ENCODE measurements at regions not wholly inside any gene's neighbourhood (a gene's known extent, or its start where the extent isn't known, plus 50 kb on each side); places are given as distances from the start of the nearest gene placed in this dataset.
"Not testable (repeated sequence)": the region's sequence is repeated elsewhere in the genome, so short reads cannot be mapped to it uniquely, and the experiment has no call there.

GRCh38 chr5:111635916-111636570, 121.0 kb downstream of the NREP start:
- no peak overlapping the region for H3K27ac ChIP-seq (ENCODE audit: low read depth in 2 of 2, low read length in 1 of 2)

GRCh38 chr5:111635151-111635902, 121.7 kb downstream of the NREP start:
- no peak overlapping the region for H3K27ac ChIP-seq (ENCODE audit: low read depth in 2 of 2, low read length in 1 of 2)
- no peaks in the 10 kb centered on the region for H3K27me3 ChIP-seq (ENCODE audit: control insufficient read depth in 1 of 2, insufficient read depth in 2 of 2, low read length in 2 of 2)
- H3K36me3 ChIP-seq (ENCODE audit: control insufficient read depth in 2 of 2, insufficient read depth in 2 of 2, low read length in 1 of 2), result no peaks in the 10 kb centered on the region
- H3K9me3 ChIP-seq (ENCODE audit: control insufficient read depth in 2 of 2, insufficient read depth in 1 of 2, low read depth in 1 of 2, low read length in 1 of 2), result peaks cover 3 to 7% of the 10 kb centered on the region in 2 donors
- H3K4me3 ChIP-seq (ENCODE audit: low read depth in 1 of 2, low read length in 2 of 2), result no peak overlapping the region
- H3K4me1 ChIP-seq (ENCODE audit: control insufficient read depth in 2 of 2, insufficient read depth in 2 of 2, low read length in 1 of 2), result no peaks in the 10 kb centered on the region
- WGBS, 2 donors, result 28 to 41% methylated on average over 7 of the region's 7 CpGs

More at GRCh38 chr5:111635916-111636570, 121.0 kb downstream of the NREP start:
- H3K36me3 ChIP-seq (ENCODE audit: control insufficient read depth in 2 of 2, insufficient read depth in 2 of 2, low read length in 1 of 2), result no peaks in the 10 kb centered on the region
- no peaks in the 10 kb centered on the region for H3K27me3 ChIP-seq (ENCODE audit: control insufficient read depth in 1 of 2, insufficient read depth in 2 of 2, low read length in 2 of 2)
- WGBS, 2 donors, result 35 to 39% methylated on average over 3 of the region's 3 CpGs
- peaks cover 3 to 7% of the 10 kb centered on the region in 2 donors for H3K9me3 ChIP-seq (ENCODE audit: control insufficient read depth in 2 of 2, insufficient read depth in 1 of 2, low read depth in 1 of 2, low read length in 1 of 2)
- no peak overlapping the region for H3K4me3 ChIP-seq (ENCODE audit: low read depth in 1 of 2, low read length in 2 of 2)
- no peaks in the 10 kb centered on the region for H3K4me1 ChIP-seq (ENCODE audit: control insufficient read depth in 2 of 2, insufficient read depth in 2 of 2, low read length in 1 of 2)

DNA sequence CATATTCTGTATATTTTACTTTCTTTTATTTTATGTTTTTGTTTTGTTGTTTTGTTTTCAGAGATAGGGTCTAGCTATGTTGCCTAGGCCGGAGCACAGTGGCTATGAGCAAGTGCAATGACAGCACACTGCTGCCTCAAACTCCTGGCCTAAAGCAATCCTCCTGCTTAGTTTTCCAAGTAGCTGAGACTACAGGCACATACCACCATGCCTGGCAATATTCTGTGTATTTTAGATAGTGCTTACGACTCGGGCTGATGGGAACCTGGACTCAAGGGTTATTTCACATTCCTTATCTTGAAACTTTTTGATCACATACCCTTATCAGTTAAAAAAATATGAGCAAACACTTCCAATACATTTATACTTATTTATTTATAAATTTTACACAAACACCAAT, 119.0 kb upstream of the STARD4 start:
- H3K27me3 ChIP-seq (ENCODE audit: control insufficient read depth in 1 of 2, insufficient read depth in 2 of 2, low read length in 2 of 2), result no peaks in the 10 kb centered on the region
- no peaks in the 10 kb centered on the region for H3K36me3 ChIP-seq (ENCODE audit: control insufficient read depth in 2 of 2, insufficient read depth in 2 of 2, low read length in 1 of 2)
- peaks cover 0 to 3% of the 10 kb centered on the region in 2 donors for H3K9me3 ChIP-seq (ENCODE audit: control insufficient read depth in 2 of 2, insufficient read depth in 1 of 2, low read depth in 1 of 2, low read length in 1 of 2)
- no peaks in the 10 kb centered on the region for H3K4me1 ChIP-seq (ENCODE audit: control insufficient read depth in 2 of 2, insufficient read depth in 2 of 2, low read length in 1 of 2)
- H3K27ac ChIP-seq (ENCODE audit: low read depth in 2 of 2, low read length in 1 of 2), result no peak overlapping the region
- WGBS, 2 donors, result 81 to 89% methylated on average over 3 of the region's 3 CpGs
- H3K4me3 ChIP-seq (ENCODE audit: low read depth in 1 of 2, low read length in 2 of 2), result no peak overlapping the region

- no peak overlapping the region for H3K27ac ChIP-seq (ENCODE audit: low read depth in 2 of 2, low read length in 1 of 2)
- peaks cover 0 to 3% of the 10 kb centered on the region in 2 donors for H3K9me3 ChIP-seq (ENCODE audit: control insufficient read depth in 2 of 2, insufficient read depth in 1 of 2, low read depth in 1 of 2, low read length in 1 of 2)
- H3K4me3 ChIP-seq (ENCODE audit: low read depth in 1 of 2, low read length in 2 of 2), result no peak overlapping the region
- no peaks in the 10 kb centered on the region for H3K27me3 ChIP-seq (ENCODE audit: control insufficient read depth in 1 of 2, insufficient read depth in 2 of 2, low read length in 2 of 2)
- H3K36me3 ChIP-seq (ENCODE audit: control insufficient read depth in 2 of 2, insufficient read depth in 2 of 2, low read length in 1 of 2), result no peaks in the 10 kb centered on the region
- H3K4me1 ChIP-seq (ENCODE audit: control insufficient read depth in 2 of 2, insufficient read depth in 2 of 2, low read length in 1 of 2), result no peaks in the 10 kb centered on the region
Measured at GRCh38 chr5:111628901-111629300, 116.6 kb upstream of the STARD4 start.

- Histone ChIP-seq H3K9me3 (ENCODE audit: control insufficient read depth in 2 of 2, insufficient read depth in 1 of 2, low read depth in 1 of 2, low read length in 1 of 2) (peaks cover 0 to 3% of the 10 kb centered on the region in 2 donors), H3K27me3 (ENCODE audit: control insufficient read depth in 1 of 2, insufficient read depth in 2 of 2, low read length in 2 of 2) (no peaks in the 10 kb centered on the region), H3K27ac (ENCODE audit: low read depth in 2 of 2, low read length in 1 of 2) (no peak overlapping the region), H3K4me3 (ENCODE audit: low read depth in 1 of 2, low read length in 2 of 2) (no peak overlapping the region), H3K4me1 (ENCODE audit: control insufficient read depth in 2 of 2, insufficient read depth in 2 of 2, low read length in 1 of 2) (no peaks in the 10 kb centered on the region), H3K36me3 (ENCODE audit: control insufficient read depth in 2 of 2, insufficient read depth in 2 of 2, low read length in 1 of 2) (no peaks in the 10 kb centered on the region)
- WGBS, 2 donors, result 87 to 91% methylated on average over 3 of the region's 3 CpGs
Measured at GRCh38 chr5:111627862-111628261, 115.5 kb upstream of the STARD4 start.

DNA sequence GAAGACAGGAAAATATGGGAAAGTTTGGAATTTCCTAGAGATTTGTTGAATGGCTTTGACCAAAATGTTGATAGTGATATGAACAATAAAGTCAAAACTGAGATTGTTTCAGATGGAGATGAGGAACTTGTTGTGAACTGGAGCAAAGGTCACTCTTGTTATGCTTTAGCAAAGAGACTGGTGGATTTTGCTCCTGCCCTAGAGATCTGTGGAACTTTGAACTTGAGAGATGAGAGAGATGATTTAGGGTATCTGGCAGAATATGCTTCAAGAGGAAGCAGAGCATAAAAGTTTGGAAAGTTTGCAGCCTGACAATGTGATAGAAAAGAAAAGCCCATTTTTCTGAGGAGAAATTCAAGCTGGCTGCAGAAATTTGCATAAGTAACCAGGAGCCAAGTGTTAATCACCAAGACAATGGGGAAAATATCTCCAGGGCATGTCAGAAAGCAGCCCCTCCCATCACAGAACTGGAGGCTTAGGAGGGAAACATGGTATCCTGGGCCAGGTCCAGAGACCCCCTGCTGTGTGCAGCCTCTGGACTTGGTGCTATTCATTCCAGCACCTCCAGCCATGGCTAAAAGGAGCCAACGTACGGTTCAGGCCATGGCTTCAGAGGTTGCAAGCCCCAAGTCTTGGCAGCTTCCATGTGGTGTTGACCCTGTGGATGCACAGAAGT, 114.3 kb upstream of the STARD4 start:
- Histone ChIP-seq H3K4me3 (ENCODE audit: low read depth in 1 of 2, low read length in 2 of 2) (no peak overlapping the region), H3K4me1 (ENCODE audit: control insufficient read depth in 2 of 2, insufficient read depth in 2 of 2, low read length in 1 of 2) (no peaks in the 10 kb centered on the region), H3K9me3 (ENCODE audit: control insufficient read depth in 2 of 2, insufficient read depth in 1 of 2, low read depth in 1 of 2, low read length in 1 of 2) (peaks cover 0 to 3% of the 10 kb centered on the region in 2 donors), H3K36me3 (ENCODE audit: control insufficient read depth in 2 of 2, insufficient read depth in 2 of 2, low read length in 1 of 2) (no peaks in the 10 kb centered on the region), H3K27ac (ENCODE audit: low read depth in 2 of 2, low read length in 1 of 2) (no peak overlapping the region), H3K27me3 (ENCODE audit: control insufficient read depth in 1 of 2, insufficient read depth in 2 of 2, low read length in 2 of 2) (no peaks in the 10 kb centered on the region)
- WGBS, 2 donors, result 77 to 90% methylated on average over 2 of the region's 2 CpGs

DNA sequence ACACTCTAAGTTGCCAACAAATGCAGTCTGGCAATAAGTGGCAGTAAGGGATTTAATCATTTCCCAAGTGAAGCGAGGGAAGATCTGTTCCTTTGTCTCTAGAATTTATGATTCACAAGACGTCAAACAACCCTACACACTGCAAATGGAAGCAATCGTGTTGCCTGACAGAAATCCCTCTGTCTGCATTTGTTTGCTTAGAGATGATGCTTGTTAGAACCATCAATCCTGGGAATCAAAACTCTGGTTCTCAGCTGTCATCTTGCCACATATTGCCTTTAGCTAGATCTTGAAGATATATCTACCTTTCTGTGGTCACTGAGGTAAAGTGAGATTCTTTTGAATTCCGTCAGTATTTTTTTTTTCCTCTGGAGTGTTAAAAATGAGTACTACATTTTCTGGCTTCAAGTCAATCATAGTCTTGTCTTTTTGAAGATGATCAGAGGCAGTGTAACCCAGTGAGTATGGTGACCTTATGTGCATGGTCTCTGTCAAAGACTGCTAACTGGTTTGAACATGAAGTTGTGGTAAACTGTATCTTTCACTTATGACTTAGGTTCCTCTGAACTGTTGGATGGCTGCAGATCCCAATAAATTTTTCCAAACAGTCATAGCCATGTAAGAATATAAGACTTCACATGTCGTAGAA, 106.4 kb upstream of the STARD4 start:
- no peaks in the 10 kb centered on the region for H3K27me3 ChIP-seq (ENCODE audit: control insufficient read depth in 1 of 2, insufficient read depth in 2 of 2, low read length in 2 of 2)
- no peak overlapping the region for H3K27ac ChIP-seq (ENCODE audit: low read depth in 2 of 2, low read length in 1 of 2)
- 66 to 71% methylated on average over 5 of the region's 5 CpGs for WGBS, 2 donors
- H3K9me3 ChIP-seq (ENCODE audit: control insufficient read depth in 2 of 2, insufficient read depth in 1 of 2, low read depth in 1 of 2, low read length in 1 of 2), result no peaks in the 10 kb centered on the region
- H3K4me3 ChIP-seq (ENCODE audit: low read depth in 1 of 2, low read length in 2 of 2), result no peak overlapping the region
- no peaks in the 10 kb centered on the region for H3K4me1 ChIP-seq (ENCODE audit: control insufficient read depth in 2 of 2, insufficient read depth in 2 of 2, low read length in 1 of 2)
- no peaks in the 10 kb centered on the region for H3K36me3 ChIP-seq (ENCODE audit: control insufficient read depth in 2 of 2, insufficient read depth in 2 of 2, low read length in 1 of 2)

DNA sequence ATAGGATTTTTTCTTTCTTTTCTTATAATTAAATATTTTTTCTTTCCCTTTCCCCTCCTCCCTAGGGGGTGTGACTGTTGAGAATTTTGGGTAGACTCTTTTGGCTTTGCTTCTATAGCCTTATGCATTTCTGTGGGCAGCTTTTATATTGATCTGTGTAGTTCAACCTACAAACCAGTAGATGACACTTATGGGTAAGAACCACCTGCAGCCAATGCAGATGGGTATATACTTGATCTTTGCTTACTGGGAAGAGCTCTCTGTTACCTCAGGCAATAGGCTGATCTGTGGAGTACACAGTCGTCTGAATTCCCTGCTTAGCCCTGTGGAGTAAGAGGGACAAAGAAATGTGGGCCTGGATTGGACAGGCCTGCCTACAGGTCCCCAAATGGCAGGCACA, 102.7 kb upstream of the STARD4 start:
- no peak overlapping the region for H3K4me3 ChIP-seq (ENCODE audit: low read depth in 1 of 2, low read length in 2 of 2)

DNA sequence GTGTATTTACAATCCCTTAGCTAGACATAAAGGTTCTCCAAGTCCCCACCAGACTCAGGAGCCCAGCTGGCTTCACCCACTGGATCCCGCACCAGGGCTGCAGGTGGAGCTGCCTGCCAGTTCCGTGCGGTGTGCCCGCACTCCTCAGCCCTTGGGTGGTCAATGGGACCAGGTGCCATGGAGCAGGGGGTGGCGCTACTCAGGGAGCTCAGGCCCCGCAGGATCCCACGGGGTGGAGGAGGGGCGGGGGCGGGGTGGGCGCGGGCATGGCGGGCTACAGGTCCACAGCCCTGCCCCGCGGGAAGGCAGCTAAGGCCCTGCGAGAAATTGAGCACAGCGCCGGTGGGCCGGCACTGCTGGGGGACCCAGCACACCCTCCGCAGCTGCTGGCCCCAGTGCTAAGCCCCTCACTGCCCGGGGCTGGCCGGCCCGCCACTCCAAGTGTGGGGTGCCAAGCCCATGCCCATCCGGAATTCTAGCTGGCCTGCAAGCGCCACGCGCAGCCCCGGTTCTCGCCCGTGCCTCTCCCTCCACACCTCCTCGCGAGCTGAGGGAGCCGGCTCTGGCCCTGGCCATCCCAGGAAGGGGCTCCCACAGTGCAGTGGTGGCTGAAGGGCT, 99.8 kb upstream of the STARD4 start:
- not testable (repeated sequence) for H3K4me1 ChIP-seq (ENCODE audit: control insufficient read depth in 2 of 2, insufficient read depth in 2 of 2, low read length in 1 of 2); H3K9me3 ChIP-seq (ENCODE audit: control insufficient read depth in 2 of 2, insufficient read depth in 1 of 2, low read depth in 1 of 2, low read length in 1 of 2); H3K4me3 ChIP-seq (ENCODE audit: low read depth in 1 of 2, low read length in 2 of 2); H3K27ac ChIP-seq (ENCODE audit: low read depth in 2 of 2, low read length in 1 of 2); H3K27me3 ChIP-seq (ENCODE audit: control insufficient read depth in 1 of 2, insufficient read depth in 2 of 2, low read length in 2 of 2); H3K36me3 ChIP-seq (ENCODE audit: control insufficient read depth in 2 of 2, insufficient read depth in 2 of 2, low read length in 1 of 2)
- WGBS, 2 donors, result 90 to 94% methylated on average over 25 to 32 of the region's 32 CpGs

More for the DNA sequence above, 102.7 kb upstream of the STARD4 start:
- Histone ChIP-seq H3K27me3 (ENCODE audit: control insufficient read depth in 1 of 2, insufficient read depth in 2 of 2, low read length in 2 of 2) (no peaks in the 10 kb centered on the region), H3K27ac (ENCODE audit: low read depth in 2 of 2, low read length in 1 of 2) (no peak overlapping the region), H3K4me1 (ENCODE audit: control insufficient read depth in 2 of 2, insufficient read depth in 2 of 2, low read length in 1 of 2) (no peaks in the 10 kb centered on the region), H3K36me3 (ENCODE audit: control insufficient read depth in 2 of 2, insufficient read depth in 2 of 2, low read length in 1 of 2) (no peaks in the 10 kb centered on the region), H3K9me3 (ENCODE audit: control insufficient read depth in 2 of 2, insufficient read depth in 1 of 2, low read depth in 1 of 2, low read length in 1 of 2) (no peaks in the 10 kb centered on the region)
- 61 to 68% methylated on average over 1 of the region's 1 CpG for WGBS, 2 donors

Data from esophagus (tissue), 2 donors.